HepG2 (cell line): ENCODE measurements at regions not wholly inside any gene's neighbourhood (a gene's known extent, or its start where the extent isn't known, plus 50 kb on each side); places are given as distances from the start of the nearest gene placed in this dataset.

Source experiments
- ATAC-seq: fragments of 200-7000 bp; cut with Tn5 transposase; 3 replicates; pipeline ENCODE4 v1.9.1; 2020; ENCODE audit warnings: mild to moderate bottlenecking, moderate library complexity
- BruUV-seq: library from RNA; stranded (reverse); fragments of 400-500 nt; replicated peaks from 2 replicates; lab custom pipeline; 2021; lab: Mats Ljungman, UMichigan
- CTCF ChIA-PET: fragments of 300-600 bp; formaldehyde crosslinking; extraction: SDS; loops from one replicate; lab custom pipeline; 2021; ENCODE audit warnings: low total read pairs, inconsistent platforms, low intra/inter-chr PET ratio; lab: Yijun Ruan, JAX
- POLR2A ChIA-PET: fragments of 350-600 bp; sonication (Branson Sonifier 250); formaldehyde crosslinking; loops from one replicate; lab custom pipeline; 2020; ENCODE audit warnings: antibody characterized with exemption, inconsistent platforms; lab: Yijun Ruan, JAX
- DNase-seq: peaks from one replicate; pipeline ENCODE4 v3.0.0-alpha.2; 2015; ENCODE audit warnings: low spot score
- FAIRE-seq: peaks from 3 replicates; lab custom pipeline; 2011; peaks lifted over from hg19 to GRCh38; lab: Jason Lieb, UNC
- H2AFZ ChIP-seq: one replicate; pipeline ENCODE4 v1.6.1; 2011; ENCODE audit warnings: low read length, inconsistent platforms
- H3K27ac ChIP-seq: fragments of 300-600 bp; 3 replicates; pipeline ENCODE4 v1.8.0; 2011; ENCODE audit warnings: mixed run types, mild to moderate bottlenecking, mixed read lengths, low read length, inconsistent platforms; ENCODE audit not compliant: insufficient read depth; ENCODE audit errors: extremely low read length
- H3K27me3 ChIP-seq, 2 experiments: fragments of 200-600 bp in 1 of 2; 2 replicates in 1 of 2; 3 replicates in 1 of 2; pipeline versions ENCODE4 v1.6.0 to v1.8.0; 2011; ENCODE audit warnings: low read length in 2 of 2, mild to moderate bottlenecking in 2 of 2, moderate library complexity in 2 of 2, inconsistent platforms in 1 of 2; ENCODE audit not compliant: insufficient read depth in 2 of 2, control insufficient read depth in 1 of 2
- H3K36me3 ChIP-seq, 2 experiments: fragments of 200-600 bp in 1 of 2; replicated peaks in 1 of 2; 2 replicates in 1 of 2; 3 replicates in 1 of 2; pipeline versions ENCODE4 v1.5.1 to v1.8.0; 2011; ENCODE audit warnings: low read length in 2 of 2, inconsistent platforms in 1 of 2; ENCODE audit not compliant: insufficient read depth in 2 of 2, control insufficient read depth in 1 of 2
- H3K4me1 ChIP-seq: 2 replicates; pipeline ENCODE4 v1.5.1; 2012; ENCODE audit warnings: low read length, inconsistent platforms; ENCODE audit not compliant: insufficient read depth
- H3K4me2 ChIP-seq: 2 replicates; pipeline ENCODE4 v1.6.0; 2011; ENCODE audit warnings: low read depth, low read length, inconsistent platforms
- H3K4me3 ChIP-seq, 3 experiments: fragments of 200-600 bp in 1 of 3; sonication (generic), shearing (Covaris generic) in 1 of 3; replicated peaks in 1 of 3; 2 replicates each; pipeline ENCODE4 v1.5.1; 2011 to 2016; ENCODE audit warnings: low read length in 3 of 3, inconsistent platforms in 2 of 3, low read depth in 2 of 3, mild to moderate bottlenecking in 2 of 3, control low read depth in 1 of 3, mixed read lengths in 1 of 3; ENCODE audit not compliant: insufficient read depth in 1 of 3
- H3K79me2 ChIP-seq: one replicate; pipeline ENCODE4 v1.6.1; 2011; ENCODE audit warnings: low read length, inconsistent platforms; ENCODE audit not compliant: insufficient read depth
- H3K9ac ChIP-seq: 2 replicates; pipeline ENCODE4 v1.6.0; 2011; ENCODE audit warnings: mild to moderate bottlenecking, low read depth, low read length, inconsistent platforms; ENCODE audit not compliant: insufficient read depth
- H3K9me3 ChIP-seq: 2 replicates; pipeline ENCODE4 v1.5.1; 2012; ENCODE audit warnings: mild to moderate bottlenecking, low read length
- H4K20me1 ChIP-seq: 2 replicates; pipeline ENCODE4 v1.6.0; 2011; ENCODE audit warnings: inconsistent platforms, mild to moderate bottlenecking, low read length, moderate library complexity; ENCODE audit not compliant: insufficient read depth
- ARHGAP35 ChIP-seq: sonication (generic); formaldehyde crosslinking; IDR thresholded peaks from 2 replicates; pipeline ENCODE4 v1.9.0; 2022; ENCODE audit warnings: mild to moderate bottlenecking, inconsistent platforms, moderate library complexity, missing genetic modification reagents, borderline replicate concordance
- FOXA1 ChIP-seq, 2 experiments: fragments of 450-650 bp in 1 of 2; sonication (generic) in 1 of 2; formaldehyde crosslinking in 1 of 2; IDR thresholded peaks; 2 replicates each; pipeline versions ENCODE4 v1.4.0 to v1.6.1; 2016 to 2020; ENCODE audit warnings: missing genetic modification reagents in 1 of 2
- FOXM1 ChIP-seq: sonication (generic); formaldehyde crosslinking; IDR thresholded peaks from 2 replicates; pipeline ENCODE4 v1.5.0; 2020; ENCODE audit warnings: missing genetic modification reagents
- HNF4G ChIP-seq, 2 experiments: sonication (generic) in 1 of 2; formaldehyde crosslinking in 1 of 2; IDR thresholded peaks; 2 replicates each; pipeline versions ENCODE4 v1.4.0 to v1.6.1; 2011 to 2020; ENCODE audit warnings: borderline replicate concordance in 2 of 2, low read depth in 2 of 2, mild to moderate bottlenecking in 2 of 2, low read length in 1 of 2, missing genetic modification reagents in 1 of 2, moderate library complexity in 1 of 2
- IRF2 ChIP-seq: IDR thresholded peaks from 2 replicates; pipeline ENCODE4 v1.6.1; 2018; ENCODE audit warnings: missing genetic modification reagents, missing compliant biosample characterization
- ISL2 ChIP-seq: sonication (generic); formaldehyde crosslinking; IDR thresholded peaks from 2 replicates; pipeline ENCODE4 v1.5.0; 2020; ENCODE audit warnings: missing genetic modification reagents
- ISX ChIP-seq: sonication (generic); formaldehyde crosslinking; conservative IDR thresholded peaks from 2 replicates; pipeline ENCODE4 v1.5.0; 2020; ENCODE audit warnings: missing genetic modification reagents
- KLF11 ChIP-seq: IDR thresholded peaks from 2 replicates; pipeline ENCODE4 v1.6.1; 2016; ENCODE audit warnings: missing compliant biosample characterization
- KLF9 ChIP-seq: IDR thresholded peaks from 2 replicates; pipeline ENCODE4 v1.6.1; 2016; ENCODE audit warnings: low read depth
- PITX1 ChIP-seq: sonication (generic); formaldehyde crosslinking; IDR thresholded peaks from 2 replicates; pipeline ENCODE4 v1.5.1; 2020; ENCODE audit warnings: mild to moderate bottlenecking, missing genetic modification reagents
- ZBTB10 ChIP-seq: sonication (generic); formaldehyde crosslinking; IDR thresholded peaks from 2 replicates; pipeline ENCODE4 v1.4.0; 2020; ENCODE audit warnings: missing genetic modification reagents, borderline replicate concordance
- ZFP36 ChIP-seq: fragments of 150-350 bp; IDR thresholded peaks from 2 replicates; pipeline ENCODE4 v1.6.1; 2018; ENCODE audit warnings: borderline replicate concordance, low read length, low read depth; ENCODE audit not compliant: partially characterized antibody
- ZMYM2 ChIP-seq: sonication (generic); formaldehyde crosslinking; IDR thresholded peaks from 2 replicates; pipeline ENCODE4 v1.8.0; 2022; ENCODE audit warnings: mild to moderate bottlenecking, missing genetic modification reagents
- ZNF275 ChIP-seq: sonication (generic); formaldehyde crosslinking; IDR thresholded peaks from 2 replicates; pipeline ENCODE4 v1.8.0; 2022; ENCODE audit warnings: missing genetic modification reagents, mild to moderate bottlenecking, inconsistent platforms, borderline replicate concordance
- ZNF460 ChIP-seq: sonication (generic); formaldehyde crosslinking; IDR thresholded peaks from 2 replicates; pipeline ENCODE4 v1.5.1; 2020; ENCODE audit warnings: missing genetic modification reagents, mild to moderate bottlenecking, borderline replicate concordance
- ZNF484 ChIP-seq: sonication (generic); formaldehyde crosslinking; IDR thresholded peaks from 2 replicates; pipeline ENCODE4 v1.5.1; 2020; ENCODE audit warnings: mild to moderate bottlenecking, low read depth, missing genetic modification reagents, borderline replicate concordance
- ZNF607 ChIP-seq: sonication (generic); formaldehyde crosslinking; IDR thresholded peaks from 2 replicates; pipeline ENCODE4 v1.5.1; 2020; ENCODE audit warnings: missing genetic modification reagents, mild to moderate bottlenecking, borderline replicate concordance
- ZNF784 ChIP-seq: sonication (generic); formaldehyde crosslinking; IDR thresholded peaks from 2 replicates; pipeline ENCODE4 v1.5.1; 2020; ENCODE audit warnings: missing genetic modification reagents, mild to moderate bottlenecking, borderline replicate concordance
- WGBS: methylation state at CpG from one replicate; pipeline ENCODE4 v1.1.6; 2017; ENCODE audit warnings: low lambda C conversion rate; 5-methylcytosine and 5-hydroxymethylcytosine counted together
- in situ Hi-C: cut with HindIII; loops from 2 replicates; pipeline ENCODE4 v1.10.0; 2017; ENCODE audit warnings: low pct_unique_long_range_greater_than_20kb; ENCODE audit not compliant: extremely low pct_ligation_motif_present
- intact Hi-C: fragments of 100-400 bp; cut with micrococcal nuclease; formaldehyde crosslinking; loops from one replicate; pipeline ENCODE4 v1.10.0; 2022; ENCODE audit not compliant: unreplicated experiment

- no peak for TF ChIP-seq HNF4G (IDR thresholded peaks at IDR 0.05; ENCODE audit: borderline replicate concordance, low read depth, low read length)
- no peak for TF ChIP-seq HNF4G (CRISPR knock-in tag; IDR thresholded peaks at IDR 0.05; ENCODE audit: borderline replicate concordance, low read depth)
- TF ChIP-seq ZBTB10 (CRISPR knock-in tag) = no peak
- TF ChIP-seq ZNF784 (CRISPR knock-in tag) = no peak
- TF ChIP-seq PITX1 = no peak
- no peak for TF ChIP-seq KLF9
- no peak for TF ChIP-seq IRF2 (CRISPR knock-in tag)
- TF ChIP-seq ZNF460 (CRISPR knock-in tag) = no peak
- TF ChIP-seq ISX = no peak
- no peak for TF ChIP-seq FOXM1 (CRISPR knock-in tag)
Observed at GRCh38 chr18:25786758-25787157, 303.7 kb downstream of the SS18 start (continued).

- in situ Hi-C loops = no loop called here
- FAIRE-seq = no peak
- intact Hi-C loops = no loop called here
- Histone ChIP-seq H3K9me3 (no peaks in the 10 kb centered on the region), H3K4me2 (no peak overlapping the region), H3K4me1 (no peaks in the 10 kb centered on the region), H4K20me1 (no peaks in the 10 kb centered on the region), H3K4me3 (no peak overlapping the region), H3K79me2 (no peaks in the 10 kb centered on the region), H2AFZ (no peak overlapping the region), H3K36me3 (no peaks in the 10 kb centered on the region), H3K27me3 (no peaks in the 10 kb centered on the region; a peak in 1 of 5 replicates), H3K27ac (no peak overlapping the region), H3K9ac (no peak overlapping the region)
- ATAC-seq = no peak
- no TSS peak for BruUV-seq
- no peak for TF ChIP-seq KLF11 (CRISPR knock-in tag)
- TF ChIP-seq ZFP36 = no peak
- no peak for TF ChIP-seq ZNF607 (CRISPR knock-in tag)
- no peak for TF ChIP-seq ZMYM2 (CRISPR knock-in tag)
- no peak for TF ChIP-seq FOXA1 (IDR thresholded peaks at IDR 0.05)
- TF ChIP-seq FOXA1 (CRISPR knock-in tag; IDR thresholded peaks at IDR 0.05) = no peak
- TF ChIP-seq ZNF275 = no peak
- TF ChIP-seq ISL2 = no peak
- no peak for TF ChIP-seq ARHGAP35 (CRISPR knock-in tag)
- TF ChIP-seq ZNF484 (CRISPR knock-in tag) = no peak
- no peak for DNase-seq
- whole genome bisulfite sequencing = 2% methylated on average over 7 of the region's 7 CpGs
- POLR2A ChIA-PET = no interaction called here
- CTCF ChIA-PET = no interaction called here
Observed at GRCh38 chr18:25780105-25780504, 310.3 kb downstream of the SS18 start.
